ENCODE measurements at regions not wholly inside any gene's neighbourhood (a gene's known extent, or its start where the extent isn't known, plus 50 kb on each side); places are given as distances from the start of the nearest gene placed in this dataset.
A peak's percentile ranks its signal among the peaks of the same experiment; 100 is the strongest.

DNA sequence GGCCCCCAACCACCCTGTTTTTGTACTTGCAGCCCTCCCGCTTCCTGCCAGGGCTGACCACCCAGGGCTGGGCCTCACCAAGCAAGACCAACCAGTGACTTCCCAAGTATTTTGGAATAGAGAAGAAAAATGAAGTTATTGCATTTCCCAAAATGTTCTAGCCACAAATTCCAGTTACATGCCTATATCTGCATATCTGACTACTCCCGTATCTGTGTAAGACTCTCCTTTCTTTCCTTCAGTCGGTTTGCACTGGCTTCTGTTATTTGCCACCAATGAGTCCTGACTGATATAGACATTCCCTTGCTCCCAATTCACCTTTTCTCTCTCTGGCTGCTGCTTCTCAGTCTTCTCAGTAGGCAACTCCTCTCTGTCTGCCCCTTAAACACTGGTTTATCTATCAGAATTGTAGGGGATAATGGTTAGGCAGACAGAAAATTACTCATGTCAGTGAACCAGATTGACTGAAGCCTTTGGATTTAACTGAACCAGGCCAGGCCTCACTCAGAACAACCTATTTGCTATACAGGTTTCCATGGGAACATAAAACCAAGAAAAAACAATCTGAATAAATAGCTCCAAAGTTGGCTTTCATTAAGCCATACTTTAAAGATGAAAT is 85.3 kb downstream of the SPTSSA start:
- ATAC-seq (no peak), FAIRE-seq (no peak), DNase-seq (ENCODE audit: low read depth in 1 of 2, low spot score in 1 of 2) (no peak)
- H3K27ac ChIP-seq: peak overlapping the region; percentile 13 to 60; a peak in 4 of 6 replicates
- no peak overlapping the region for H3K4me2 ChIP-seq
- H3K4me3 ChIP-seq: no peak overlapping the region
- ChIA-PET POLR2A (no interaction called here), CTCF (no interaction called here)
- no peaks in the 10 kb centered on the region for H3K9me3 ChIP-seq
- 71% methylated on average over 3 of the region's 3 CpGs for WGBS (ENCODE audit: missing lambda C conversion rate)
- TF ChIP-seq CBX2 (IDR thresholded peaks at IDR 0.05; ENCODE audit: borderline replicate concordance, low read depth): no peak
- TF ChIP-seq TP53 (CRISPR knock-in tag; IDR thresholded peaks at IDR 0.05): no peak
- TF ChIP-seq ZSCAN20 (CRISPR knock-in tag; IDR thresholded peaks at IDR 0.05): no peak
- no peak for TF ChIP-seq RNF2 (IDR thresholded peaks at IDR 0.05; ENCODE audit: borderline replicate concordance, low read depth)
- no peak for TF ChIP-seq SREBF2 (IDR thresholded peaks at IDR 0.05)
- no peak for TF ChIP-seq NR3C1 (IDR thresholded peaks at IDR 0.05)
- no peak for TF ChIP-seq CBX8 (IDR thresholded peaks at IDR 0.05)
- peaks cover 33% of the 10 kb centered on the region for H3K4me1 ChIP-seq

DNA sequence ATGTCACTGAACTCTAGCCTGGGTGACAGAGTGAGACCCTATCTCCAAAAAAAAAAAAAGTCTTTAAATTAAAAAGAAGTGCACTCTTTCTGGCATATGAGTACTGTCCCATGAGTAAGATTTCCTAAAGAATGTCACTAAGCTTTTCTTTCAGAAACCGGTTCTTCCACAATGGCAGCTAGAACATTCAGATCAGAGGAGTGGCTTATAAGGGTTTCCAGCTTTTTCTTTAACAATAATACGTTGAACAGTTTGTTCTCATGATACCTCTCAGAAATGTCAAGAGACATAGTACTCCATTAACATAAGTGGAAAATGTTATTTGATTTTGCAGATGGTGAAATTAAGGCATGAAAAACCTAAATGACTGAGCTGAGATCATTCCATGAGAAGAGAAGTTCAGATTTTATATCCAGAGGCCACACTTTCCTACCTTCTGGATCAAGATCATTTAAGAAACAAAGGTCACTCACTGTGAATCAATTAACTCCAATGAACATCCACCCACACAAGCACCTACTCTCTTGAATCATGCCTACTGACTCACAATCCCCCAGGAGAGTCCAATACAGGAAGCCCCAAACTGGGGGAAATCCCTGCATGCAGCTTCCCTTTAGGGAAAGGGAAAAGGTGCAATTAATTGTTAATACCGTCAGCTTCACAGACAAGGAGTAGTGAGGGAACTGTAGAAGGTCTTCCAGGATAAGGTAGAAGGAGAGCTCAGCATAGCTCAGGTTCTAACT is 86.9 kb downstream of the SPTSSA start:
- no peak for ATAC-seq
- ChIA-PET CTCF (interaction anchor here (0.6 to 2.0 kb wide), 5 partner anchors 9 to 44 kb away, joined by 4 to 8 read pairs (median 4); no protein-coding TSS in a partner anchor), POLR2A (no interaction called here)
- Histone ChIP-seq H3K9me3 (no peaks in the 10 kb centered on the region), H3K4me1 (peaks cover 31% of the 10 kb centered on the region), H3K4me2 (no peak overlapping the region), H3K27ac (peak overlapping the region; percentile 34 to 60; a peak in 3 of 6 replicates), H3K4me3 (no peak overlapping the region)
- 73% methylated on average over 3 of the region's 3 CpGs for WGBS (ENCODE audit: missing lambda C conversion rate)
- DNase-seq (ENCODE audit: low read depth in 1 of 2, low spot score in 1 of 2): no peak
- no peak for FAIRE-seq
- TF ChIP-seq MAFK (IDR thresholded peaks at IDR 0.05; ENCODE audit: partially characterized antibody) (no peak), RCOR1 (IDR thresholded peaks at IDR 0.05; ENCODE audit: low read depth, low read length) (no peak), SMC3 (IDR thresholded peaks at IDR 0.05) (no peak), POLR2A (IDR thresholded peaks at IDR 0.05; ENCODE audit: low read length) (no peak), CHD2 (IDR thresholded peaks at IDR 0.05; ENCODE audit: low read length, partially characterized antibody) (no peak), RFX5 (IDR thresholded peaks at IDR 0.05) (no peak), CEBPB (IDR thresholded peaks at IDR 0.05) (no peak), RNF2 (IDR thresholded peaks at IDR 0.05; ENCODE audit: borderline replicate concordance, low read depth) (no peak), MAZ (IDR thresholded peaks at IDR 0.05; ENCODE audit: borderline replicate concordance, low read depth, low read length) (no peak), CBX2 (IDR thresholded peaks at IDR 0.05; ENCODE audit: borderline replicate concordance, low read depth) (no peak), RAD21 (conservative IDR thresholded peaks at IDR 0.05 in 1 of 2, IDR thresholded peaks at IDR 0.05 in 1 of 2) (no peak), FOSL2 (IDR thresholded peaks at IDR 0.05) (no peak), FOSL2 (CRISPR knock-in tag; IDR thresholded peaks at IDR 0.05) (no peak)
- TF ChIP-seq, protein P1, sequence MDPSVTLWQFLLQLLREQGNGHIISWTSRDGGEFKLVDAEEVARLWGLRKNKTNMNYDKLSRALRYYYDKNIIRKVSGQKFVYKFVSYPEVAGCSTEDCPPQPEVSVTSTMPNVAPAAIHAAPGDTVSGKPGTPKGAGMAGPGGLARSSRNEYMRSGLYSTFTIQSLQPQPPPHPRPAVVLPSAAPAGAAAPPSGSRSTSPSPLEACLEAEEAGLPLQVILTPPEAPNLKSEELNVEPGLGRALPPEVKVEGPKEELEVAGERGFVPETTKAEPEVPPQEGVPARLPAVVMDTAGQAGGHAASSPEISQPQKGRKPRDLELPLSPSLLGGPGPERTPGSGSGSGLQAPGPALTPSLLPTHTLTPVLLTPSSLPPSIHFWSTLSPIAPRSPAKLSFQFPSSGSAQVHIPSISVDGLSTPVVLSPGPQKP (IDR thresholded peaks at IDR 0.05; ENCODE audit: low read depth, low read length): no peak
- TF ChIP-seq, protein P2, sequence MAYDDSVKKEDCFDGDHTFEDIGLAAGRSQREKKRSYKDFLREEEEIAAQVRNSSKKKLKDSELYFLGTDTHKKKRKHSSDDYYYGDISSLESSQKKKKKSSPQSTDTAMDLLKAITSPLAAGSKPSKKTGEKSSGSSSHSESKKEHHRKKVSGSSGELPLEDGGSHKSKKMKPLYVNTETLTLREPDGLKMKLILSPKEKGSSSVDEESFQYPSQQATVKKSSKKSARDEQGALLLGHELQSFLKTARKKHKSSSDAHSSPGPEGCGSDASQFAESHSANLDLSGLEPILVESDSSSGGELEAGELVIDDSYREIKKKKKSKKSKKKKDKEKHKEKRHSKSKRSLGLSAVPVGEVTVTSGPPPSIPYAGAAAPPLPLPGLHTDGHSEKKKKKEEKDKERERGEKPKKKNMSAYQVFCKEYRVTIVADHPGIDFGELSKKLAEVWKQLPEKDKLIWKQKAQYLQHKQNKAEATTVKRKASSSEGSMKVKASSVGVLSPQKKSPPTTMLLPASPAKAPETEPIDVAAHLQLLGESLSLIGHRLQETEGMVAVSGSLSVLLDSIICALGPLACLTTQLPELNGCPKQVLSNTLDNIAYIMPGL (CRISPR knock-in tag; IDR thresholded peaks at IDR 0.05; ENCODE audit: borderline replicate concordance): no peak
- TF ChIP-seq, protein P3, sequence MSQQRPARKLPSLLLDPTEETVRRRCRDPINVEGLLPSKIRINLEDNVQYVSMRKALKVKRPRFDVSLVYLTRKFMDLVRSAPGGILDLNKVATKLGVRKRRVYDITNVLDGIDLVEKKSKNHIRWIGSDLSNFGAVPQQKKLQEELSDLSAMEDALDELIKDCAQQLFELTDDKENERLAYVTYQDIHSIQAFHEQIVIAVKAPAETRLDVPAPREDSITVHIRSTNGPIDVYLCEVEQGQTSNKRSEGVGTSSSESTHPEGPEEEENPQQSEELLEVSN (IDR thresholded peaks at IDR 0.05; ENCODE audit: borderline replicate concordance, low read depth): no peak
- TF ChIP-seq, protein P4, sequence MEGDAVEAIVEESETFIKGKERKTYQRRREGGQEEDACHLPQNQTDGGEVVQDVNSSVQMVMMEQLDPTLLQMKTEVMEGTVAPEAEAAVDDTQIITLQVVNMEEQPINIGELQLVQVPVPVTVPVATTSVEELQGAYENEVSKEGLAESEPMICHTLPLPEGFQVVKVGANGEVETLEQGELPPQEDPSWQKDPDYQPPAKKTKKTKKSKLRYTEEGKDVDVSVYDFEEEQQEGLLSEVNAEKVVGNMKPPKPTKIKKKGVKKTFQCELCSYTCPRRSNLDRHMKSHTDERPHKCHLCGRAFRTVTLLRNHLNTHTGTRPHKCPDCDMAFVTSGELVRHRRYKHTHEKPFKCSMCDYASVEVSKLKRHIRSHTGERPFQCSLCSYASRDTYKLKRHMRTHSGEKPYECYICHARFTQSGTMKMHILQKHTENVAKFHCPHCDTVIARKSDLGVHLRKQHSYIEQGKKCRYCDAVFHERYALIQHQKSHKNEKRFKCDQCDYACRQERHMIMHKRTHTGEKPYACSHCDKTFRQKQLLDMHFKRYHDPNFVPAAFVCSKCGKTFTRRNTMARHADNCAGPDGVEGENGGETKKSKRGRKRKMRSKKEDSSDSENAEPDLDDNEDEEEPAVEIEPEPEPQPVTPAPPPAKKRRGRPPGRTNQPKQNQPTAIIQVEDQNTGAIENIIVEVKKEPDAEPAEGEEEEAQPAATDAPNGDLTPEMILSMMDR (IDR thresholded peaks at IDR 0.05): no peak
- TF ChIP-seq, protein P5, sequence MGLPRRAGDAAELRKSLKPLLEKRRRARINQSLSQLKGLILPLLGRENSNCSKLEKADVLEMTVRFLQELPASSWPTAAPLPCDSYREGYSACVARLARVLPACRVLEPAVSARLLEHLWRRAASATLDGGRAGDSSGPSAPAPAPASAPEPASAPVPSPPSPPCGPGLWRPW (IDR thresholded peaks at IDR 0.05): no peak
- TF ChIP-seq, protein P6, sequence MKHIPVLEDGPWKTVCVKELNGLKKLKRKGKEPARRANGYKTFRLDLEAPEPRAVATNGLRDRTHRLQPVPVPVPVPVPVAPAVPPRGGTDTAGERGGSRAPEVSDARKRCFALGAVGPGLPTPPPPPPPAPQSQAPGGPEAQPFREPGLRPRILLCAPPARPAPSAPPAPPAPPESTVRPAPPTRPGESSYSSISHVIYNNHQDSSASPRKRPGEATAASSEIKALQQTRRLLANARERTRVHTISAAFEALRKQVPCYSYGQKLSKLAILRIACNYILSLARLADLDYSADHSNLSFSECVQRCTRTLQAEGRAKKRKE (CRISPR knock-in tag; IDR thresholded peaks at IDR 0.05; ENCODE audit: low read depth): no peak
- TF ChIP-seq, protein P7, sequence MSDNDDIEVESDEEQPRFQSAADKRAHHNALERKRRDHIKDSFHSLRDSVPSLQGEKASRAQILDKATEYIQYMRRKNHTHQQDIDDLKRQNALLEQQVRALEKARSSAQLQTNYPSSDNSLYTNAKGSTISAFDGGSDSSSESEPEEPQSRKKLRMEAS (IDR thresholded peaks at IDR 0.05): no peak
- TF ChIP-seq, protein P8, sequence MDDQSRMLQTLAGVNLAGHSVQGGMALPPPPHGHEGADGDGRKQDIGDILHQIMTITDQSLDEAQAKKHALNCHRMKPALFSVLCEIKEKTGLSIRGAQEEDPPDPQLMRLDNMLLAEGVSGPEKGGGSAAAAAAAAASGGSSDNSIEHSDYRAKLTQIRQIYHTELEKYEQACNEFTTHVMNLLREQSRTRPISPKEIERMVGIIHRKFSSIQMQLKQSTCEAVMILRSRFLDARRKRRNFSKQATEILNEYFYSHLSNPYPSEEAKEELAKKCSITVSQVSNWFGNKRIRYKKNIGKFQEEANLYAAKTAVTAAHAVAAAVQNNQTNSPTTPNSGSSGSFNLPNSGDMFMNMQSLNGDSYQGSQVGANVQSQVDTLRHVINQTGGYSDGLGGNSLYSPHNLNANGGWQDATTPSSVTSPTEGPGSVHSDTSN (IDR thresholded peaks at IDR 0.05): no peak
